Umbilical cord (tissue), 1 donor: ENCODE measurements at regions not wholly inside any gene's neighbourhood (a gene's known extent, or its start where the extent isn't known, plus 50 kb on each side); places are given as distances from the start of the nearest gene placed in this dataset.
A peak's percentile ranks its signal among the peaks of the same experiment; 100 is the strongest.

Experiments
- DNase-seq: peaks from one replicate; pipeline ENCODE4 v3.0.0-alpha.2; 2015; ENCODE audit warnings: low spot score

DNA sequence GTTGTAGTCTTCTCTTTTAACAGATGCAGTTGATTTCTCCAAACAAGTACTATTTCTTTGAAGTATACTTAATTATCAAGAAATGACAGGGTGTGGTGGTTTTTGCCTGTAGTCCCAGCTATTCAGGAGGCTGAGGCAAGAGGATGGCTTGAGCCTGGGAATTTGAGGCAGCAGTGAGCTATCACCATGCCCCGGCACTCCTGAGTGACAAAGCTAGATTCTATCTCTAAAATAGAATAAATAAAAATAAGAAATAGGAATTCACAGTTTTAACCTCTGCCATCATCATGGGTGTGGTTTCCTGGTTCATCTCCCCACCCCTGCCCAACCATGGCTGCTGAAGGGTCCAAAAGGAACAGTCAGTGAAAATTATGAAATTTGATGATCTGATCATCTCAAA lies 290.2 kb upstream of the FLRT2 start:
- no peak for DNase-seq

DNA sequence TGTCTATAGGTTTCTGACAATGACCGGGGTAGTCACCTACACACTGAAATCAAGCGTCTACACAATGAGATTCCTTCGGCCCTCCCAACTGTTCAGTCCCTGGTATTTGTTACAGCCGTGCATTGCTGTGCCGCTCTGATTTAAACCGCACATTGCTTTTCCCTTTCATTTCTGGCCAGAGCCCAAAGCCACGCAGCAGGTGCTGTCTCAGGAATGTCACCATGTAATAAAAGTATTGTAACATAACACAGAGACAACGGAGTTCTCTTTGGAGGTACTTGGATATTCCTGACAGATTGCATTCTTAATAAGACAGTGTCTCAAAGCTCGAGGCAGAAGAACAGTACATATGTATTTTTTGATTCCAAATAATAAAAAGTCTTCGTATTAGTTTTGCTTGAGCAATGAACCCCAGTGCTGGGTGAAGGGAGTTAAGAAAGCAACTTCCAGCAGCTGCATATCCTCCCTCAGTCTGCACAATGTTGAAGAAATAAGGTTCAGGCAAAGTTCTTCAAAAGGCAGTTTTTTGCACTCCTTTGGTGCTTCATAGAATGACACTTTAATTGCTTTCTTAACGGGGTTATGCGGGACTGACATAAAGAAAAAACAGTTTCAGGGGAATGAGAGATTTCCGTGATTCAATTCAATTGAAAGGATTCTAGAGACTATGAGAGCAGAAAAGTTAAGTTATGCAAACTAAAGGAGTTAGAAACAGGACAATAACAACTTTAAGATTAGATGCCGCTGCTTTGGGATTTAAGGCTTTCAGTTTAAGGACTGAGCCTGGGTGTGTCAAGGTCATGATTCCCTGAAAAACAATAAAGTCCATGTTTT lies 288.7 kb upstream of the FLRT2 start:
- DNase-seq, result peak; percentile 45

DNA sequence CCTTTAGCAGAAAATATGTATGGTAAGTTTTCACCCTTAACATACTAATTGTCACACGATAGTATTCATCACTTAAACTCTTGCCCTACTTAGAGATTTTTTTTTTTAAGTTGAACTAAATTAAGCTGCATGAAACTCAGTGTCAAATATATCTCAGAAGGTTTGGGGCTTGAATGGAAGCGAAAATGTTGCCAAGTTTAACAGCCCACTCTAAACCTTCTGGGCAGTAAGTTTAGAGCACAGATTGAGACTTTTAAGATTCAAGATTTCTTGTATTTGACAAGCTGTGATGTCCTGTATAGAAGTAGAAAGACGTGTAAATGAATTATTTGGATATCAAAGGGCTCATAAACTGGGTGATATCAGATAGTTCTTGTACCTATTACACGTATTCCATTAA lies 287.3 kb upstream of the FLRT2 start:
- DNase-seq, result no peak

GRCh38 chr14:85243321-85243720 lies 286.6 kb upstream of the FLRT2 start:
- DNase-seq, result no peak

- no peak for DNase-seq
Measured at GRCh38 chr14:85247071-85247470, 282.9 kb upstream of the FLRT2 start.

DNA sequence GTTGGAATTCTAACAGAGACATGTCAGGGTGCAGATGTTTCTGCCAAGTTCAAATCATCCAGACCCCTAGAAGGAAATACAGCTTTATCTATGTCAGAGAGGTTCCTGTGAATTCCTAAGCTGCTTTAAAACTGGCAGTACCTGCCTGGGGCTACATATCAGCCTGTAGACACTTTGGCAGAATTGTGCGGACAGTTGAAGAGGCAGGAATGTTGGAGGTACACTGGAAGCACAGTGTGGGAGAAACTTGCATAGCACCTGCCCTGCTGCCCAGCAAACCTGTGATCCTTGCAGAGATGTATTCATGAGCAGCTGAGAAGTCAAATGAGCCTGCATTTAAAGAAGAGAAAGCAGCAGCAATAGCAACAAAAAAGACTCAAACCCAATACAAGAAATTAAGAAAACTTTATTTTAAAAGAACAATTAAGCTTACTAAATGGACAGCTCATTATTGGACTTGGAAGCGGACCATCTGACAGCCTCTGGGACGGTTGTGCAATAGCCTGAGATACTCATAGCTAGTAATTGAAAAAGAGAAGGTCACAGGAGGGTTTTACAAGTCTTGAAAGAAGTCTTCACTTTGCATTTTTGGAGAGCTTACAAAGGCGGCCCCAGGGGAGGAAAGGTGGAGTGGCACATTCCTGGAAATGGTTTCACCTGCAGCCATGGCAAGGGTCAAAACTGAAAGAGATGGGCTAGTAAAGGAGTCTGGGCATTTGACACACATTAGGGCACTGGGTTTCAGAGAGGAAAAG lies 280.9 kb upstream of the FLRT2 start:
- DNase-seq, result peak; percentile 57

DNA sequence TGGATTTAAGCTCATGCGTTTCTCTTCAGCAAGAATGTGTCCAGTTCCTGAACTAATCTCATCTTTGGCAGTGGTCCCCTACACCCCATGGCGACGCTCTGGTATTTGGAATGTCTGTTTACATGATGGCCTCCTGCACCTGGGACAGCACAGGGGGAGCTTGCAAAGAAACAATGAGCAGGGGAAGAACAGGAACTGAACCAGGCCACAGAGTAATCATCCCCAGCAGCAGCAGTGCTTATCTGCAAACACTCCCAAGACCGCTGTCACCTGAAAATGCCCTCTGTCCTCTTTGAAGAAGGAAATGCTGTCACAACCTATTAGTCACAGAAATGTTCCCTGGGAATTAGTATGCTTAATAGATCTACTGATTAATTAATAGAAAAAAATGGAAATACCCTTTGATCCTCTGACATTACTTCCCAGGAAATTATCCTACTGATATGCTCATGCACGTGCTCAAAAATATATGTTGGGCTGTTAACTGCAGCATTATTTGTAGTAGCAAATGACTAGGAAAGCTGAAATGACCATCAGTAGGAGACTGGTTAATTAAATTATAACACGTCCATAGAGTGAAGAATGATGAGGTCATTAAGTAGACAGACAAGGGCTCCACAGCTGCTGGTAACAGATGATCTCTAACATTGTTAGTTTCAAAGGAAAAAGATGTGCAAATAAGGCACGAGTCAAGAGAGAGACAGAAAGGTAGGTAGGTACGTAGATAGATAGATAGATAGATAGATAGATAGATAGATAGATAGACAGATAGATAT lies 279.3 kb upstream of the FLRT2 start:
- DNase-seq, result no peak

DNA sequence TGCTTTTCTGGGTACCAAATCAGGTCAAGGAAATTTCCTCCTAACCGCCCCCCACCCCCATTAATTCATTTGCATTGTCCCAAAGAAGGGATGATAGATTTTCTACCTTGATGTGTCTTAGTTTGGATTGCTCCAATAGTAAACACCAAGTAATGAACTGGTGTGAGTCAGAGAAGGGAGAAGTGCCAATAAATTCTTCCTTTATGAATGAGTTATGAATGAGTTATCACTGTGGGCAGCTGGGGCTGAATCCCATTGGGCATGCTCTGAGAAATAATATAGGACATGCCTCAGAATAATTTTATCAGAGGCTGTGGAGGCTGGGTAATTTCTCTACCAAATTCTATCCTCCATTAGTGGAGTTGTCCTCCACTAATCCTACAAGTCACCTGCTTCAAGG lies 277.9 kb upstream of the FLRT2 start:
- no peak for DNase-seq

GRCh38 chr14:85254711-85255110 lies 275.2 kb upstream of the FLRT2 start:
- peak; percentile 53 for DNase-seq

- no peak for DNase-seq
Measured at GRCh38 chr14:85257287-85257686, 272.7 kb upstream of the FLRT2 start.

DNA sequence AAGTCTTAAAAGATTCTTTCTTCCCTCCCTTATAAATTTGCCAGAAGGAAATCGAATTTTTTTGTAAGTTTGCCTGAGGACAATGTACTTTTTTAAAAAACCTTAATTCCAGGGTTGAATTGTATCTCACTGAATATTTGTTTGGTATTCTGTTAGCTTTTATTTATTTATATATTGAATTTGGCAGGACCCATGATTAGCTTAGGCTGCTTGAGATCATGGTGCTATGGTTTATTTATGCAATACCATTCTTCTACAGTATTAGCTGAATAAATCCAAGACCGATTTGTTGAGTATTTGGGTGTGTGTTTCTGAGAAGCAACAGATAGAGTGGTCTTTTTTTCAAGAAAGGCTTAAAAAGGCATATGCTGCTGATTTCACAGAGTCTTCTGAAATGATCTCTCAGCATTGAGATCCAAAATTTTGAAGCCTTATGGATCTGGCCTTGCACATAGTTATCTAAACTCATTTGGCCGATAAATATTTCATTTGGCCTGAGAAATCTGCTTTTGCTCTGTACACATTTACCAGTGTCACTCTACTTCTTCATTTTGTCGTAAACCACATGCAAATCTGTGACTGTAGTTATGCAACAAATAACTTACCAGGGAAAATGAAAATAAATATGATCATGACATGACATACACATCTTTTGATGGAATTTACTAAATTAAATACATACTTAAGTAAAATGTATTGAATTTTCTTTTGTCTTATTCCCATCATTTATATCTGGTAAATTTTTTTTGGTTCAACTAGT lies 265.8 kb upstream of the FLRT2 start:
- DNase-seq, result peak; percentile 43

GRCh38 chr14:85273099-85273677 lies 256.8 kb upstream of the FLRT2 start:
- no peak for DNase-seq

DNA sequence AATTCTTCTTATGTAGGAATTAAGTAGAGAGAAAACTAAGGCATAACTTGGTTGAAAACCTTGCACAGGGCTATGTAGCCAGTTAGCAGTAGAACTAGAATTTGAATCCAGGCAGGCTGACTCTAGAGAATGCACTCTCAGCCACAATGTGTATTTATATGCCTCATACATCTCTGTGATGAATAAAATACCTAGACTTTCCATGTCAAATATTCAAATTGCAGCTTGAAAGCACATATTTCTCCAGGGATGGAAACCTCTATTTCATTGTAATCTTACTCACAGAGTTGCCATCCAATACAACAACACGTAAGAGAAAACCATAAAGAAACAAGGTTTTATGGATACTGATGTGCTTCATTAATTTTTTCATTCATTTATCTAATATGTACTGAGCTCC lies 256.0 kb upstream of the FLRT2 start:
- no peak for DNase-seq

DNA sequence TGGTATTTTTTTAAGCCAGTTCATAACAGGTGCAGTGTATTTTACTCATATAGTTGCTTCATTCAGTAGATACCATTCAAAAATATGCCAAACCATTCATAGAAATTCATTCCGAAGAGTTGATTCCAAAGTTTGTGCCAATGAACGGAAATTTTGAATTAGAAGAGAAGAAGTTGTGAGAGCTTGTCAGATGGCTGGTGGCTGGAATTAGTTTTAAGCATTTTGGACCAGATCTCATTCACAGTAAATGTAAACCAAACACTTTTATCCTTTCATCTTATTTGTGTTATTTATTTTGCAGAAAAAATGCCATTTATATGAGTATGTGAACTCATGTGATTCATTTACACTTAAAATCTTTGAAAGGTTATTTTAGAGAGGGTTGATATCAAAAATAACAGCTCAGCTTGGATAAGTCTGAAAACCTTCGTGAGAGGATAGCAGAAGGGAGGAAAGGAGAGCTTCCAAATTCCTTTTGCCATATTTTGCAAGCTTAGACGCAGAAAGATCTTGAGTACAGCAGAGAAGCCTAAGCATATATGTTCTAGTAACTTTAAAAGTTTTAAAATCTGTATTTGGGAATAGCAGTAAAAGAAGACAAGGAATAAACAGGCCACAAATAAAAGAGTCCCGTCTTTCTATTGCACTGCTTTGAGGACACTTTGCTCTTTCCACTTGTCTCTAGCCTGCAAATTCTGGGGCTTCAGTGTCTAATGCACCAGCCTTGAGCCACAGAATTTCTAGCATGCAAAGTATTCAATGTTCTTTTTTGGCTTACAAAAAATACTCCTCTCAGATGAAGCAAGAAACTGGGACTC lies 253.6 kb upstream of the FLRT2 start:
- peak; percentile 12 for DNase-seq

DNA sequence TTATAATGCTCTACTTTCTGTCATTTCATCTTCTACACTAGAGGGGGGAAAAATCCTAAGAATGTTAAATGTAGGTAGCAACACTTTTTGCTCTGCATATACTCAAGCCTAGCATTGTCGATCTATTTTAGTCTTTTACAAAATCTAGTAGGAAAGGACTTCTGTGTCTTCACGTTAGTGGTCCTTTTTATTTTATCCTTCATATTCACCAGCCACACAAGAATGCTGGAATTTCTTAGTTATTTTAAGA lies 253.0 kb upstream of the FLRT2 start:
- peak; percentile 15 for DNase-seq

DNA sequence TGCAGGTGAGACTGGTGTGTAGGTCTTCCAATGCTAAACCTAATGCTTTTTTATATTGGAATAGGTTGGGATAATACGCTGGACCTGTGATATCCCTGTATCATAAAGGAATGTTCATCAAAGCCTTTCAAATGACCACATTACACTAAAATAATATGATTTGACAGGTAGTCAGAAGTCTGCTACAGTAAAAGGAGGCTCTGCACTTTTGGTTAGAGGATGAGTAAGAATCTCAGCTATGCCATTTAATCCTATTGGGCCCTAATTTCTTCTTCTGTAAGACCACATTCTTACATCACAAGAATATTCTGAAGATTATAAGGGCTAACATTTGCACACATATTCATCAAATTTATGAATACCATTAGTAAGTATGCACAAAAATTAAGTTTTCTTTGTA lies 250.5 kb upstream of the FLRT2 start:
- no peak for DNase-seq

- no peak for DNase-seq
Measured at GRCh38 chr14:85280074-85280473, 249.9 kb upstream of the FLRT2 start.

DNA sequence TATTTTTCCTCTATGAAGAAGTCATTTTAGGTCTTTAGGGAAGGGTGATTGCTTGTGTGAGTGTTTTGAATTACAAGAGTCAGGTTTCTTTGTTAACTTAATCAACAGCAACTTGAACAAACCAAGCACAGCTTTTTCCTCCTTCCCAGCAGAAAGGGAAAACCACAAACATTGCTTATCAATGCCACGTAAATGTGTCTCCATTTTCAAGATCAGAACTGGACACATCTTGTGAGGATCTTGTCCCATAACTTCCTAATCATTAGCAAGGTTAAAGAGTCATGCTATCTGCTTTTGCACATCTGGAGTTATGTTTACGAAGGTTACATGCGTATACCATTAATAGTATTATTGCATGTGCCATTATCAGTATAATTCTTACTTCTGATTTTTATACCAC lies 248.0 kb upstream of the FLRT2 start:
- DNase-seq, result no peak

DNA sequence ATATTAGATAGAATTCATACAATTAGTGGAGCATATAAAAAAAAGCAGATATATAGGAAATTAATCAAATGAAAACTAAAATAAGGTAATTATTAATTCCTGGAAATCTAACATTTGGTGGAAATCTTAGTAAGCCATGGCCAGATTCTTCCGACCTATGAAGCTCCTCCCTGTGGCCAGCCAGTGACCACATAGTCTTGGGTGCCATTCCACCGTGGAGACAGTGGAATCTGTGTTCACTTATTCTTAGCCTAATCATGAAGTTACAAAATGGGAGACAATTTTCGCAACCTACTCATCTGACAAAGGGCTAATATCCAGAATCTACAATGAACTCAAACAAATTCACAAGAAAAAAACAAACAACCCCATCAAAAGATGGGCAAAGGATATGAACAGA lies 241.9 kb upstream of the FLRT2 start:
- no peak for DNase-seq

GRCh38 chr14:85291731-85292130 lies 238.2 kb upstream of the FLRT2 start:
- DNase-seq, result no peak
